Fibroblast of lung (primary cell): ENCODE measurements at regions not wholly inside any gene's neighbourhood (a gene's known extent, or its start where the extent isn't known, plus 50 kb on each side); places are given as distances from the start of the nearest gene placed in this dataset.
"Not testable (repeated sequence)": the region's sequence is repeated elsewhere in the genome, so short reads cannot be mapped to it uniquely, and the experiment has no call there.

ENCODE experiments used
- EZH2 ChIP-seq: IDR thresholded peaks from 2 replicates; pipeline ENCODE4 v1.5.1; 2012; ENCODE audit warnings: low read length, control low read depth, mild to moderate bottlenecking; ENCODE audit errors: missing control alignments
- TF ChIP-seq, protein P1 (sequence below), 2 donors: IDR thresholded peaks in 1 of 2; conservative IDR thresholded peaks in 1 of 2; 1 replicate in 1 of 2; 2 replicates in 1 of 2; pipeline ENCODE4 v1.5.1; 2011 to 2012; ENCODE audit warnings: low read length in 2 of 2, control low read depth in 1 of 2, inconsistent platforms in 1 of 2, low read depth in 1 of 2, mild to moderate bottlenecking in 1 of 2

DNA sequence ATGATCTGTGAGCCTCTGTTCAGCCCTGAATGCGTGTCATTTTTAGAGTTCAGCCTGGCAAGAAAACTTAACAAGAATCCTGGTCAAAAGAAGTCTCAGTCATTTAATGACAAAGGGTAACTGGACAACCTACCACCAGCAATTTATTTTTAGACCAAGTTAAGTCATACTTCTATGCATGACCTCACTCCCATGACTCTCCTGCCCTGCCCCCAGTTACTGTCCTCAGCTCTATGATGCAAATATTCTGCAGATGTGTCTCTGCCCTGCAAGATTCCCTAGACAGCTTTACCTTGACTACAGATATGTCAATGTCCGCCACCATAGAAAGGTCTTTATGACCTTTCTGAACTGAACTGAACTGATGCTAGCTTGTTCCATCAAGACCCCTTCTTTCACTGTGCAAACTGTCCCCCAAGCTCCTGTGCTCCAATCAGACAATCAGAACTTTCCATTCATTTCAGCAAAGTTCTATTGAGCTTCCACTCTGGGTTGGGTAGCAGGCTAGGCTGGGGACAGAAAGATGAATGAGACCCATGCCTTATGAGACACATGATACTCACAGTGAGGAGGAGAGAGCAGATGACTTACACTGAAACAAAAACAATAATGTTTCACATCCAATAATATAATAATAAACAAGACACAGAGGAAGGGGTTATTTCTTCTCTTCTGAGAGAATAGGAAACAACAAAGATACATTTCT is 255.7 kb downstream of the NPIPA8 start:
- TF ChIP-seq, protein P1, sequence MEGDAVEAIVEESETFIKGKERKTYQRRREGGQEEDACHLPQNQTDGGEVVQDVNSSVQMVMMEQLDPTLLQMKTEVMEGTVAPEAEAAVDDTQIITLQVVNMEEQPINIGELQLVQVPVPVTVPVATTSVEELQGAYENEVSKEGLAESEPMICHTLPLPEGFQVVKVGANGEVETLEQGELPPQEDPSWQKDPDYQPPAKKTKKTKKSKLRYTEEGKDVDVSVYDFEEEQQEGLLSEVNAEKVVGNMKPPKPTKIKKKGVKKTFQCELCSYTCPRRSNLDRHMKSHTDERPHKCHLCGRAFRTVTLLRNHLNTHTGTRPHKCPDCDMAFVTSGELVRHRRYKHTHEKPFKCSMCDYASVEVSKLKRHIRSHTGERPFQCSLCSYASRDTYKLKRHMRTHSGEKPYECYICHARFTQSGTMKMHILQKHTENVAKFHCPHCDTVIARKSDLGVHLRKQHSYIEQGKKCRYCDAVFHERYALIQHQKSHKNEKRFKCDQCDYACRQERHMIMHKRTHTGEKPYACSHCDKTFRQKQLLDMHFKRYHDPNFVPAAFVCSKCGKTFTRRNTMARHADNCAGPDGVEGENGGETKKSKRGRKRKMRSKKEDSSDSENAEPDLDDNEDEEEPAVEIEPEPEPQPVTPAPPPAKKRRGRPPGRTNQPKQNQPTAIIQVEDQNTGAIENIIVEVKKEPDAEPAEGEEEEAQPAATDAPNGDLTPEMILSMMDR (conservative IDR thresholded peaks at IDR 0.05 in 1 of 2, IDR thresholded peaks at IDR 0.05 in 1 of 2; ENCODE audit: low read depth in 1 of 2, low read length in 2 of 2), result not testable (repeated sequence)
- not testable (repeated sequence) for TF ChIP-seq EZH2
